Chondrocyte (in vitro differentiated cells): ENCODE measurements at regions not wholly inside any gene's neighbourhood (a gene's known extent, or its start where the extent isn't known, plus 50 kb on each side); places are given as distances from the start of the nearest gene placed in this dataset.

Experiments
- DNase-seq: peaks from one replicate; pipeline ENCODE4 v3.0.0; 2021; ENCODE audit warnings: mixed read lengths, low spot score
- H3K27ac Mint-ChIP-seq: one replicate; pipeline ENCODE4 v1.8.0; 2021; ENCODE audit warnings: mild to moderate bottlenecking, moderate library complexity, mixed read lengths; ENCODE audit not compliant: unreplicated experiment
- H3K27me3 Mint-ChIP-seq: 2 replicates; pipeline ENCODE4 v1.8.0; 2021; ENCODE audit warnings: low read depth, mixed read lengths
- H3K36me3 Mint-ChIP-seq: 2 replicates; pipeline ENCODE4 v1.8.0; 2021; ENCODE audit warnings: low read depth, mixed read lengths
- H3K4me1 Mint-ChIP-seq: 2 replicates; pipeline ENCODE4 v1.8.0; 2021; ENCODE audit warnings: low read depth, mild to moderate bottlenecking, mixed read lengths
- H3K4me3 Mint-ChIP-seq: one replicate; pipeline ENCODE4 v1.8.0; 2021; ENCODE audit warnings: mild to moderate bottlenecking, moderate library complexity, mixed read lengths; ENCODE audit not compliant: unreplicated experiment
- H3K9me3 Mint-ChIP-seq: 2 replicates; pipeline ENCODE4 v1.8.0; 2021; ENCODE audit warnings: low read depth, mixed read lengths
- TF ChIP-seq, protein P1 (sequence below): fragments of 200-600 bp; sonication (generic); IDR thresholded peaks from 2 replicates; pipeline ENCODE4 v1.5.0; 2021; ENCODE audit warnings: antibody characterized with exemption, mild to moderate bottlenecking, moderate library complexity

DNA sequence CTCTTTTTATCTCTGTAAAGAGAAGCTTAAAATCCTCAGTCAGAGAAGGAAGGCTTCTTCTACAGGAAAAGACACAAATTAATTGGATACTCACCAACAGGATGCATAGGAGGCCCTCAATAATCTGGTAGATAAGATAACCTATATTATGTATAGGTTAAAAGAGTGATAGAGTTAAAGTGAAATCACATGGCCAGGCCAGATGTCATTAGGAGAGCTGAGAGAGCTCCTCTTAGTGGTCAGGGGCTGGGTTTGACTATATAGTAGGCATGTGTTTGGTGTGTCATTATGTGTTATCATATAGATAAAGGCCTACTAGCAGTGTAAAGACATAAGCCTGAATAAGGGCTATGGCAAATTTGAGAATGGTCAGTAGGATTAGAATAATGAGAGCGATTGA lies 479.3 kb downstream of the EPHA3 start:
- H3K27me3 Mint-ChIP-seq = no peaks in the 10 kb centered on the region

DNA sequence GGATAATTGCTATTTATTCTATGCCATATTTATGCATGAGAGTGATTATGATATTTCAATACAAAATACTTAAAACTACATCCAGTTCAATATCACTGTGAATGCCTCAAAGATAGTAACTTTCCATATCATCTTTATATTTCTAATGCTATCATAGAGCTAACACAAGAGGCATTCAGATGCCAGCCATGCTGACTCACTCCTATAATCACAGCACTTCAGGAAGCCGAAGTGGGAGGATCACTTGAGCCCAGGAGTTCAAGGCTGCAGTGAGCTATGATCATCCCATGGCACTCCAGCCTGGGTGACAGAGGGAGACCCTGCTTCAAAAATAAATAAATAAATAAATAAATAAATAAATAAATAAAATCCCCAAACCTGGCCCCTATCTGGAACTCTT lies 498.7 kb downstream of the EPHA3 start:
- TF ChIP-seq, protein P1, sequence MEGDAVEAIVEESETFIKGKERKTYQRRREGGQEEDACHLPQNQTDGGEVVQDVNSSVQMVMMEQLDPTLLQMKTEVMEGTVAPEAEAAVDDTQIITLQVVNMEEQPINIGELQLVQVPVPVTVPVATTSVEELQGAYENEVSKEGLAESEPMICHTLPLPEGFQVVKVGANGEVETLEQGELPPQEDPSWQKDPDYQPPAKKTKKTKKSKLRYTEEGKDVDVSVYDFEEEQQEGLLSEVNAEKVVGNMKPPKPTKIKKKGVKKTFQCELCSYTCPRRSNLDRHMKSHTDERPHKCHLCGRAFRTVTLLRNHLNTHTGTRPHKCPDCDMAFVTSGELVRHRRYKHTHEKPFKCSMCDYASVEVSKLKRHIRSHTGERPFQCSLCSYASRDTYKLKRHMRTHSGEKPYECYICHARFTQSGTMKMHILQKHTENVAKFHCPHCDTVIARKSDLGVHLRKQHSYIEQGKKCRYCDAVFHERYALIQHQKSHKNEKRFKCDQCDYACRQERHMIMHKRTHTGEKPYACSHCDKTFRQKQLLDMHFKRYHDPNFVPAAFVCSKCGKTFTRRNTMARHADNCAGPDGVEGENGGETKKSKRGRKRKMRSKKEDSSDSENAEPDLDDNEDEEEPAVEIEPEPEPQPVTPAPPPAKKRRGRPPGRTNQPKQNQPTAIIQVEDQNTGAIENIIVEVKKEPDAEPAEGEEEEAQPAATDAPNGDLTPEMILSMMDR = no peak
- no peak for DNase-seq
- H3K27me3 Mint-ChIP-seq = peaks cover 4% of the 10 kb centered on the region
- no peaks in the 10 kb centered on the region for H3K9me3 Mint-ChIP-seq
- H3K4me1 Mint-ChIP-seq = no peaks in the 10 kb centered on the region
- H3K4me3 Mint-ChIP-seq = no peak overlapping the region
- no peaks in the 10 kb centered on the region for H3K36me3 Mint-ChIP-seq
- H3K27ac Mint-ChIP-seq = no peak overlapping the region

More for the DNA sequence above, 479.3 kb downstream of the EPHA3 start:
- DNase-seq = no peak
- TF ChIP-seq, protein P1 = no peak
- H3K27ac Mint-ChIP-seq = no peak overlapping the region
- no peaks in the 10 kb centered on the region for H3K9me3 Mint-ChIP-seq
- no peak overlapping the region for H3K4me3 Mint-ChIP-seq
- no peaks in the 10 kb centered on the region for H3K36me3 Mint-ChIP-seq
- H3K4me1 Mint-ChIP-seq = no peaks in the 10 kb centered on the region

DNA sequence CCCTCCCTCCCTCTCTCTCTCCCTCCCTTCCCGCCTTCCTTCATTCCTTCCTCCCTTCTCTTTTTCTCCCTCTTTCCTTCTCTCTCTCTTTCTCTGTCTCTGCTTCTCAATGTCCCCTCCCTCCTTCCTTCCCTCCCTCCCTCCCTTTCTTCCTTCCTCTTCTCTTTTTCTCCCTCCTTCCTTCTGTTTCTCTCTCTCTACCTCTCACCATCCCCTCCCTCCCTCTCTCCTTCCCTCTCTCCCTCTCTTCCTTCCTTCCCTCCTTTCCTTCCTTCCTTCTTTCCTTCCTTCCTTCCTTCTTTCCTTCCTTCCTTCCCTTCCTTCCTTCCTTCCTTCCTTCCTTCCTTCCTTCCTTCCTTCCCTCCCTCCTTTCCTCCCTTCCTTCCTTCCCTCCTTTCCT lies 504.6 kb downstream of the EPHA3 start:
- Mint-ChIP-seq H3K9me3 (peaks cover 3% of the 10 kb centered on the region), H3K36me3 (no peaks in the 10 kb centered on the region), H3K4me1 (no peaks in the 10 kb centered on the region), H3K27ac (no peak overlapping the region), H3K4me3 (no peak overlapping the region), H3K27me3 (peaks cover 1% of the 10 kb centered on the region)
- TF ChIP-seq, protein P1 = no peak
- DNase-seq = no peak

GRCh38 chr3:89613241-89613640 lies 505.8 kb downstream of the EPHA3 start:
- peaks cover 1% of the 10 kb centered on the region for H3K27me3 Mint-ChIP-seq
- no peaks in the 10 kb centered on the region for H3K4me1 Mint-ChIP-seq
- H3K9me3 Mint-ChIP-seq = peaks cover 5% of the 10 kb centered on the region
- TF ChIP-seq, protein P1 = no peak
- no peak overlapping the region for H3K27ac Mint-ChIP-seq
- no peak for DNase-seq
- H3K4me3 Mint-ChIP-seq = no peak overlapping the region
- no peaks in the 10 kb centered on the region for H3K36me3 Mint-ChIP-seq

DNA sequence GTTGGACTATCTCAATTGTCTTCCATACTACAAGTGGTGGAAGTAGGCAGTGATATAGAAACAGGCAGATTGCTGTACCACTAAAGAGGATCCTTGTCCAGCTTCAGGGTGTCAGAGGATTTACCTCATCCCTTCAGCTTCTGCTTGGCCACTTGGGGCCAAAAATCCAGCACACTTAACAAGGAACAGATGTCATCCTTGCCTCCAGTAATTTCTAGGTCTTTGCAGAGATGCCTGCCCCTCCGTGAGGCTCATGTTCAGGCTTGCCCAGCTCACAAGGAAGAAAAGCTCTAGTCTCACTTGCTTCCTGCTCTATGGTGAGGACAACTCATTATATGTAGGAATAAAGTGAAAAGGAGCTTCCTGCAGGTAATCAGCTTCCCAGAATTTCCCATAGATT lies 510.3 kb downstream of the EPHA3 start:
- no peaks in the 10 kb centered on the region for H3K36me3 Mint-ChIP-seq
- no peak overlapping the region for H3K27ac Mint-ChIP-seq
- TF ChIP-seq, protein P1 = no peak
- H3K9me3 Mint-ChIP-seq = peaks cover 5% of the 10 kb centered on the region
- H3K4me3 Mint-ChIP-seq = no peak overlapping the region
- H3K27me3 Mint-ChIP-seq = peaks cover 3% of the 10 kb centered on the region
- no peaks in the 10 kb centered on the region for H3K4me1 Mint-ChIP-seq
- no peak for DNase-seq
